Hepatic stellate cell (primary cell): ENCODE measurements at regions not wholly inside any gene's neighbourhood (a gene's known extent, or its start where the extent isn't known, plus 50 kb on each side); places are given as distances from the start of the nearest gene placed in this dataset.

Experiments
- DNase-seq: peaks from one replicate; pipeline ENCODE4 v3.0.0; 2011; ENCODE audit warnings: low spot score

GRCh38 chr2:228652366-228652765, 470.9 kb upstream of the SPHKAP start:
- DNase-seq: no peak

- DNase-seq: no peak
Measured at GRCh38 chr2:228649876-228650275, 468.4 kb upstream of the SPHKAP start.

DNA sequence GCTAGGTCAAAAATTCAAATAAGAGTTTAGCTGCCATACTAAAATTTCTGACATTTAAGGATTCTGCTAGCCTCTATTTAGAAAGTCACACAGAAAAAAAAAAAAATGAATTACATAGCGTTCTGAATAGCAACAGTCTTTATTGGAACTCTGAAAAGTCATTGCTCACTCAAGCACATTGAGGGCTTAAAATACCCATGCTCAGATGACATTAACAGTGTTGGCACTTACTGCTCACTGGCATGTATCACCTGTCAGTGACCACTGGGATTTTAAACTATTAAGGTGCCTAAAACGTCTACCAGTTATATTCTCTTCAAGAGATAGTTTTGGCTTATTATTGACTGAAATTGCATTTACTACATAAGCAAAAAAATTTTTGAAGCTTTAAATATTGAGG, 468.0 kb upstream of the SPHKAP start:
- no peak for DNase-seq

GRCh38 chr2:228648541-228648940, 467.1 kb upstream of the SPHKAP start:
- DNase-seq: no peak

DNA sequence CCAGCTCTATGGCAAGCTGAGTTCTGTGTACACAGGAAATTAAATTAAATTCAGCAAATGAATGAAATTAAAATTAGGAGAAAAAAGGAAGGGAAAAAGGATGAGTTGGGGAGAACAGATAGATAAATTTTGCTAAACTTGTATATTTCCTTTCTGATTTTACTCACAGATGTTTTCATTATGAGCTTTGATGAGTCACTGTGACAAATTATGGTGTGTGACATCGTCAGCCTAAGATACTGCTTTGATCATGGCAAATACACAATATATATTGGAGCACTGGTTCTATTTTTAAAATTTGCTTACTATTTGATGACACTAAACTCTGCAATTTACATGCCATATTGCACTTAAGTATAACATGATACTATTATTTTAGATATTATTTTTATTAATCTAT, 464.6 kb upstream of the SPHKAP start:
- DNase-seq: no peak

DNA sequence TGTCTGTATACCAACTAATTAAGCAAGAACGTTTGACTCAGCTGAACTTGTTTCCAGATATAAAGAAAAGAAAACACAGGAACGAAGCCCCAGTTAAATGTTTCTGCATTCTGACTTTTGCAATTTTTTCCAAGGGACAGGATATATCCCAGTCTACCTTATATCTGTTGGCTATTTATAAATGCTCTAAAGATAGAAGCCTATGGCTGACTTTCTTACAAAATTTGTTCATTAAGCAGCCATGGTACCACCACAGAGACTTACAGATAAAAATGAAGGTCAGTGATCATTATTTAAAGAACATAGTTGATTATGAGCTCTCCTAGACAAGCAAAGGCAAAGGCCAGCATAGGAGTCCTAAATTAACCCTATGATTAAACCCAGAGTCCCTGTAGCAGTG, 462.7 kb upstream of the SPHKAP start:
- no peak for DNase-seq

DNA sequence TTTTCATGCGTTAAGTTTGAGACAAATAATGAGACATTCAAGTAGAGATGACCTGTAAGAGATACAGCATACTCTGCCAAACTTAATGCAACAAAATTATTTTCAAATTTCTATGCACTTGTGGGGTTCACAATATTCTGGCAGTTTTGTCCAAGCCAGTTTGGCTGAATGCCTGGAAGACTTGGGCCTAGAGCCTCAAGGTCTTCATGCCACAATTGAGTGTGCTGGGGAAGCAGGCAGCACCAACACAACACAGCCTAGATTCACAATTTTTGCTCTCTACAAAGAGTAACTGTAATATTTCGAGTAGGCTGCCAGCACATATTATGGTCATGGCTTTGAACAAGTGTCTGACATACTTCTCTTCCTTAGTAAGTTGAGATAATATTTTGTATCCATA, 461.4 kb upstream of the SPHKAP start:
- DNase-seq: no peak

DNA sequence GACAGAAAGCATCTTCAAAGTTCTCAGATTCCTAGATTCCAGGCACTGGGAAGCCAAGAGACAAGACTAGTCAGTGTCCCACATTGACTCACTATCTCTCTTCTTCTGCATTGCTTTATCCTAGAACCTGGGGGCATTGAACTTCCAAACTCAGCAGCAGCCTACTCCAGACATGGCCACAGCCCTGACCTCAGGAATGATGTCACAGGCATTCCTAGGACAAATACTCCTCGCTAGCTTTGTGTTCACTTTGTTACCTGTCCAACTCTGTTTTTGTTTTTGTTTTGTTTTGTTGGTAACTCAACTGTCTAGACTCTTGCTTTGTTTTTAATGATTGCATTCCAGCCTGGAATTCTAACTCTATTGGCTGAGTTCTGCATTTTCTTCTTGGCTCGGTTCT, 449.3 kb upstream of the SPHKAP start:
- no peak for DNase-seq

- no peak for DNase-seq
Measured at GRCh38 chr2:228629251-228629650, 447.8 kb upstream of the SPHKAP start.

GRCh38 chr2:228628682-228629081, 447.2 kb upstream of the SPHKAP start:
- DNase-seq: no peak

DNA sequence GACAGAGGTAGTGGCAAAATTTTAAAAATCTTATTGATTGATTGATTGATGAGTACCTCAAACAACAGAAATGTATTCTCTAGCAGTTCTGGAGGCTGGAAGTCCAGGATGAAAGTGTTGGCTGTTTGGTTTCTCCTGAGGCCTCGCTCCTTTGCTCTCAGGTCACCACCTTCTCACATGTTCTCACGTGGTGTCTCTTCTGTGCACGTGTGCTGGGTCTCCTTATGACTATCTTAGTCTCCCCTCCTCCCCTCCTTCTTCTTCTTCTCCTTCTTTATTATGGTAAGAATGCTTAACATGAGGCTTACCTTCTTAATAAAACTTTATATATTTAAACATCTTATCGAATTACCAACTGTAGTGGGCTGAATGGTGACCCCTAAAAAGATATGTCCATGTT, 446.0 kb upstream of the SPHKAP start:
- no peak for DNase-seq

- DNase-seq: no peak
Measured at GRCh38 chr2:228625481-228625880, 444.0 kb upstream of the SPHKAP start.

GRCh38 chr2:228624733-228625132, 443.2 kb upstream of the SPHKAP start:
- DNase-seq: no peak

- DNase-seq: no peak
Measured at GRCh38 chr2:228615496-228615895, 434.0 kb upstream of the SPHKAP start.

DNA sequence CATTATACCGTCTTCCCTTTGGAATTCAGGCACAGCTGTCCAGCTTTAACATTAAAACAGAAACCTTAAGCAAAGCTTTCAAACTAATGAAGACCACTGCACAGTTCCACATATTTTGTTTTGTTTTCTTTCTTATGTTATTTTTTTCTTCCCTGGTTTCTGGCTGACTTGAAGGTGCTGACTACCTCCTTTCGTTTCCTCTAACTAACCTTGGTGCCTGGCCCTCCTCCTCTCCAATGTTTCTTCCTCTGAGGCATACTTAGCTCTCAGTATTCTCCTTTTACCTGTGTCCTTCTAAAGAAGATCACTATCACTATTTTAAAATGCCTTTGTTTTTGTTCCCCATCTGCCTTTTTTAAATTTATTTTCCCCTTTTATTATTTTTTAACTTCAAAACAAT, 433.3 kb upstream of the SPHKAP start:
- no peak for DNase-seq

GRCh38 chr2:228613133-228613850, 431.8 kb upstream of the SPHKAP start:
- peak; percentile 51 for DNase-seq

GRCh38 chr2:228611171-228611570, 429.7 kb upstream of the SPHKAP start:
- no peak for DNase-seq

- DNase-seq: no peak
Measured at GRCh38 chr2:228602288-228602687, 420.8 kb upstream of the SPHKAP start.

GRCh38 chr2:228600265-228600664, 418.8 kb upstream of the SPHKAP start:
- DNase-seq: peak; percentile 64

- no peak for DNase-seq
Measured at GRCh38 chr2:228599781-228600180, 418.3 kb upstream of the SPHKAP start.

- no peak for DNase-seq
Measured at GRCh38 chr2:228599297-228599696, 417.8 kb upstream of the SPHKAP start.

GRCh38 chr2:228597032-228597431, 415.5 kb upstream of the SPHKAP start:
- DNase-seq: no peak

DNA sequence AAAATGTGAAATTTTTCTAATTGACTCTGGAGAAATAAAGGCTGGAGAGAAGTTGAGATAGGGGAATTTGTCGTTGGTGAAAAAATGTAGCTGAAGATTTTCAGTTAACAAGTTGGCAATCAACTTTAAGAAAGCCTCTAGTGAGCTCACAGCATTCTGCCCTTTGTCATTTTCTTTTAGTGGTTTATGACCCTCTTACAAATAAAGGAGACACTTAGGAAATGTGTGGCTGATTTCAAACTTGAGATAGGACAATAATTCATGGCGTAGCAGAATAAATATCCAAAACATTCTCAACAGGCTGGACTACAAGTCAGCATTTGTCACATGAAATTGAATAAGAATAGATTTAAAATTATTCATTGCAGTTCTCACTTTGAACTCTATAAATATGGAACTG, 412.5 kb upstream of the SPHKAP start:
- DNase-seq: no peak

DNA sequence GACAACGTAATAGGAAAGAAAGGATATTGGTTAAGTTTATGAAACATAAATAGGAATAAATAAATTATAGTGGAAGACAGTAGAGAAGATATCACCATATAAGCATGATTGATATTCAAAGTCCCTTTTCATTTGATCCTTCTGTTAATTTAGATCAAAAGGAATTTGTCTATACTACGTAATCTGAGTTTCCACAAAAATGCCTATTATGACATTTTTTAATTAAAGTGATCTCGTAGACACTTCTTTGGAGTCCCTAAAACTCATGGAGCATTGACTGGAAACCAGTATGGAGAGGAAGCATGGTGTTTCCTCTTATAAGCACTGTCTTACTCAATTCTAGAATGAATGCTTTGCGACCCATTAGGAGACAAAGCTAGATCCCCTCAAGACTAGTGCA, 411.4 kb upstream of the SPHKAP start:
- DNase-seq: no peak

DNA sequence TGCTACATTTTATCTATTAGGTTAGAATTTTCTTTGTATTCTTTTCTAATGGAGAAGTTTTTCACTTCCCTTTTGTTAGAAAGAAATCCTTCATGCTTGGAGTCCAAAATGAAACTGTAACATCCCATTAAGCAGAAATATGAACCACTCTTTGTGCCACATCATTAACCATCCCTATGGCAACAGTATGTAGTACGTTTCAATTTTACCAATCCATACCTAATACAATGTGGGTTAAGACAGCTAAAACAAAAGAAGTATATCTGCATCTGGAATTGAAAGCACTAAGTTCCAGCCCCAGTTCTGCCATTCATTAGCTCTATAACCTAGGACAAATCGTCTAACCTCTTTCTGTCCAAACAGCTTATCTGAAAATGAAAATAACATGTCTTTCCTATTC, 409.2 kb upstream of the SPHKAP start:
- no peak for DNase-seq
